ENCODE measurements at regions not wholly inside any gene's neighbourhood (a gene's known extent, or its start where the extent isn't known, plus 50 kb on each side); places are given as distances from the start of the nearest gene placed in this dataset.

DNA sequence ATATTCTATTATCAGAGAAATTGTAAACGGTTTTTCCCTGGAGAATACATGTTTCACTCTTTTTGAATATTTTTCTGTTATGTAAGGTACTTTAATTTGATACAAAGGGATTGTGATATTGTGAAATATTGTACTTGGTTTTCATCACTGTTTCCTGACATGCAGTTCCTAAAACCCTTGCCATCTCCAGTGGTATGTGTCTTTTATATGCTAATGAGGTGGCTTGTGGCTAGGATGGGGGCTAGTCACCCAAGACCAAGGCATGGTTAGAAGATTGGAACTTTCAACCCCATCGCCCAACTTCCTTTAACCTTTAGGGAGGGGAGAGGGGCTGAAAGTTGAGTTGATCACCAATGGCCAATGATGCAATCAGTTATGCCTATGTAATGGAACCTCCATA is 160.6 kb downstream of the TAF11L14 start:
- DNase-seq (no peak), ATAC-seq (ENCODE audit: insufficient read depth, low FRiP score) (no peak)
- Histone ChIP-seq H3K27me3 (ENCODE audit: control insufficient read depth in 3 of 3, insufficient read depth in 3 of 3, low read length in 2 of 3) (no peaks in the 10 kb centered on the region), H3K9me3 (ENCODE audit: control insufficient read depth in 4 of 4, insufficient read depth in 3 of 4, low read length in 3 of 4) (no peaks in the 10 kb centered on the region), H3K27ac (ENCODE audit: low read depth in 1 of 2, low read length in 1 of 2) (no peak overlapping the region), H3K4me1 (ENCODE audit: control insufficient read depth in 5 of 5, insufficient read depth in 5 of 5, low read length in 5 of 5) (no peaks in the 10 kb centered on the region), H3K9ac (ENCODE audit: insufficient read depth in 1 of 2, low read length in 2 of 2) (no peak overlapping the region), H3K4me3 (no peak overlapping the region), H3K36me3 (ENCODE audit: control insufficient read depth in 4 of 4, insufficient read depth in 4 of 4, low read length in 4 of 4) (no peaks in the 10 kb centered on the region)
- TF ChIP-seq, protein P1, sequence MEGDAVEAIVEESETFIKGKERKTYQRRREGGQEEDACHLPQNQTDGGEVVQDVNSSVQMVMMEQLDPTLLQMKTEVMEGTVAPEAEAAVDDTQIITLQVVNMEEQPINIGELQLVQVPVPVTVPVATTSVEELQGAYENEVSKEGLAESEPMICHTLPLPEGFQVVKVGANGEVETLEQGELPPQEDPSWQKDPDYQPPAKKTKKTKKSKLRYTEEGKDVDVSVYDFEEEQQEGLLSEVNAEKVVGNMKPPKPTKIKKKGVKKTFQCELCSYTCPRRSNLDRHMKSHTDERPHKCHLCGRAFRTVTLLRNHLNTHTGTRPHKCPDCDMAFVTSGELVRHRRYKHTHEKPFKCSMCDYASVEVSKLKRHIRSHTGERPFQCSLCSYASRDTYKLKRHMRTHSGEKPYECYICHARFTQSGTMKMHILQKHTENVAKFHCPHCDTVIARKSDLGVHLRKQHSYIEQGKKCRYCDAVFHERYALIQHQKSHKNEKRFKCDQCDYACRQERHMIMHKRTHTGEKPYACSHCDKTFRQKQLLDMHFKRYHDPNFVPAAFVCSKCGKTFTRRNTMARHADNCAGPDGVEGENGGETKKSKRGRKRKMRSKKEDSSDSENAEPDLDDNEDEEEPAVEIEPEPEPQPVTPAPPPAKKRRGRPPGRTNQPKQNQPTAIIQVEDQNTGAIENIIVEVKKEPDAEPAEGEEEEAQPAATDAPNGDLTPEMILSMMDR (IDR thresholded peaks at IDR 0.05; ENCODE audit: control extremely low read depth, extremely low read depth) = no peak
- WGBS, 2 donors = 32 to 56% methylated on average over 2 of the region's 2 CpGs

DNA sequence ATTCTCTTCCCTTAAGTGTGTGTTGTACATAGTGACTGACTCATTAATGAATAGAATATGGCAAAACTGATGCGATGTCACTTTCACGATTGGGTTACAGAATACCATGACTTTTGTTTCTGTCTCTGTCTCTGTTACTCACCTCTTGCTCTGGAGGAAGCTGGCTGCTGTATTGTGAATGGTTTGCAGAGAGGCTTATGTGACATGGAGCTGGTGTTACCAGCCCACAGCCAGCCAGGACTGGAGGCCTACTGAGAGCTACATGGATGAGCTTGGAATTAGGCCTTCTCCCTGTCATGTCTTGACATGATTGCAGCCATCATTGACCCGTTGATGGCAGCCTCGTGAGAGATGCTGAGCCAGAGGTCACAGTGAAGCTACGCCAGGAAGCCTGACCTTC is 161.9 kb downstream of the TAF11L14 start:
- ATAC-seq (ENCODE audit: insufficient read depth, low FRiP score) (no peak), DNase-seq (no peak)
- Histone ChIP-seq H3K36me3 (ENCODE audit: control insufficient read depth in 4 of 4, insufficient read depth in 4 of 4, low read length in 4 of 4) (no peaks in the 10 kb centered on the region), H3K9me3 (ENCODE audit: control insufficient read depth in 4 of 4, insufficient read depth in 3 of 4, low read length in 3 of 4) (no peaks in the 10 kb centered on the region), H3K27ac (ENCODE audit: low read depth in 1 of 2, low read length in 1 of 2) (no peak overlapping the region), H3K4me1 (ENCODE audit: control insufficient read depth in 5 of 5, insufficient read depth in 5 of 5, low read length in 5 of 5) (no peaks in the 10 kb centered on the region), H3K4me3 (no peak overlapping the region), H3K9ac (ENCODE audit: insufficient read depth in 1 of 2, low read length in 2 of 2) (no peak overlapping the region), H3K27me3 (ENCODE audit: control insufficient read depth in 3 of 3, insufficient read depth in 3 of 3, low read length in 2 of 3) (no peaks in the 10 kb centered on the region)
- WGBS, 2 donors = 58 to 69% methylated on average over 5 of the region's 5 CpGs
- TF ChIP-seq, protein P1 (IDR thresholded peaks at IDR 0.05; ENCODE audit: control extremely low read depth, extremely low read depth) = no peak

DNA sequence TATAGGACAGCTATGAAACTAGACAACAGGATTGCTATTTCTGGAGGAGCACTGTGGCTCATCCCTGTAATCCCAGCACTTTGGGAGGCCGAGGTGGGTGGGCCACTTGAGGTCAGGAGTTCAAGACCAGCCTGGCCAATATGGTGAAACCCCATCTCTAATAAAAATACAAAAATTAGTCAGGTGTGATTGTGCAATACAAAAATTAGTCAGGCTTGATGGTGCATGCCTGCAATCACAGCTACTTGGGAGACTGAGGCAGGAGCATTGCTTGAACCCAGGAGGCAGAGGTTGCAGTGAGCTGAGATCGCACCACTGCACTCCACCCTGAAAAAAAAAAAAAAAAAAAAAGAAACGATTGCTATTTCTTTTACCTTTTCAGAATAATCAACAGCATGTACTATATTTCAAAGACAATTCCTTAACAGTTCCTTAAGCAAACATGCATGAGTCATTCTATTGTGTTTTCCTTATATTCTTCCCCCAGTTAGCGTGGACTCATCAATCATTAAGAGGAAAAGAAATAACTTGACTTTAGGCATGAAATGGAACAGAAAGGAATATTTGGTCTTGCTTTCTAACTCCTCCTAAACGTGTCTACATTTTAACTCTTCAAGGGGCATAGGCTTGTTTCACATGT is 162.6 kb downstream of the TAF11L14 start:
- Histone ChIP-seq H3K4me3 (no peak overlapping the region), H3K9me3 (ENCODE audit: control insufficient read depth in 4 of 4, insufficient read depth in 3 of 4, low read length in 3 of 4) (no peaks in the 10 kb centered on the region), H3K9ac (ENCODE audit: insufficient read depth in 1 of 2, low read length in 2 of 2) (no peak overlapping the region), H3K27me3 (ENCODE audit: control insufficient read depth in 3 of 3, insufficient read depth in 3 of 3, low read length in 2 of 3) (no peaks in the 10 kb centered on the region), H3K36me3 (ENCODE audit: control insufficient read depth in 4 of 4, insufficient read depth in 4 of 4, low read length in 4 of 4) (no peaks in the 10 kb centered on the region), H3K4me1 (ENCODE audit: control insufficient read depth in 5 of 5, insufficient read depth in 5 of 5, low read length in 5 of 5) (peaks cover 0 to 3% (median 0%) of the 10 kb centered on the region in 5 donors), H3K27ac (ENCODE audit: low read depth in 1 of 2, low read length in 1 of 2) (no peak overlapping the region)
- ATAC-seq (ENCODE audit: insufficient read depth, low FRiP score) (no peak), DNase-seq (no peak)
- TF ChIP-seq, protein P1 (IDR thresholded peaks at IDR 0.05; ENCODE audit: control extremely low read depth, extremely low read depth) = no peak
- WGBS, 2 donors = 49 to 67% methylated on average over 5 of the region's 5 CpGs

DNA sequence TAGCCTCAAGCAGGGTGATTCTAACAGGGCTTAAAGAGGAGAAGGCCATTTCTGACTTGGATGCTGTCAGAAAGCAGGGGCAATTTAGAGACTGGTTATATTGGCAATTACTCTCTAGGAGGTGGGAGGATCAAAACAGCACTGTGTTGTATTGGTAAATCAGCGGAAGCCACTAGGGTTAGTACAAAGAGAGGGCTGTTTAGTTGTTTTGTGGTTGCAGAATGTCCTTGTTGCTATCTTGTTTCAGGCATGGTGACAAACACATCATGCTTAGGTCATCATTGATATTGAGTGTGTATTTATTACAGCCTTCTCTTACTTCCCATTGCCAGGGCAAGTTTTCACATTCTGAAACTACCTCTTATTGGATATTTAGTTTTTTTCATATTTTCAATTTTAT is 165.3 kb downstream of the TAF11L14 start:
- no peaks in the 10 kb centered on the region for H3K27me3 ChIP-seq (ENCODE audit: control insufficient read depth in 3 of 3, insufficient read depth in 3 of 3, low read length in 2 of 3)
- H3K36me3 ChIP-seq (ENCODE audit: control insufficient read depth in 4 of 4, insufficient read depth in 4 of 4, low read length in 4 of 4) = no peaks in the 10 kb centered on the region
- H3K4me3 ChIP-seq = no peak overlapping the region
- H3K4me1 ChIP-seq (ENCODE audit: control insufficient read depth in 5 of 5, insufficient read depth in 5 of 5, low read length in 5 of 5) = peaks cover 0 to 9% (median 0%) of the 10 kb centered on the region in 5 donors
- TF ChIP-seq, protein P1 (IDR thresholded peaks at IDR 0.05; ENCODE audit: control extremely low read depth, extremely low read depth) = no peak
- no peak overlapping the region for H3K27ac ChIP-seq (ENCODE audit: low read depth in 1 of 2, low read length in 1 of 2)
- ATAC-seq (ENCODE audit: insufficient read depth, low FRiP score) (no peak), DNase-seq (no peak)
- H3K9me3 ChIP-seq (ENCODE audit: control insufficient read depth in 4 of 4, insufficient read depth in 3 of 4, low read length in 3 of 4) = no peaks in the 10 kb centered on the region
- WGBS, 2 donors = 95 to 100% methylated on average over 1 of the region's 1 CpG
- H3K9ac ChIP-seq (ENCODE audit: insufficient read depth in 1 of 2, low read length in 2 of 2) = no peak overlapping the region
